ENCODE measurements at regions not wholly inside any gene's neighbourhood (a gene's known extent, or its start where the extent isn't known, plus 50 kb on each side); places are given as distances from the start of the nearest gene placed in this dataset.

DNA sequence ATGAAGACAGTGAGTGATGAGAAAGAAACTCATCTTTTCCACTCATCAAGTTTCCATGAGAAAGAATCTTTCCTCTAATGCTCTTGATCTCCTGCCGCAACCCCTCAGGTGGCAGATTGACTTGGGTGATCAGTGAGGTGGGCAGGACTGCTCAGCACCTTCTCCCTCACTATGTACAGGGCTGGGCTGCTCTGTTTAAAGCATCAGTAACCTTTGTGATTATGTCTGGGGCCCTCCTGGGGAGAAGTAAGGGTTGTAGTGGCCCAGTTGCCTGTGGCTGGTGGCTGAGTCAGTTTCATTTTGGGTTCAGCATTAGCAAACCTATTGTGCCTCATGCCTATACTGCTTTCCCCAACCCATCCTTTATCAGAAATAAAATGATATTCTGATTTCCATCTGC lies 366.0 kb downstream of the TTLL7 start:
- Histone ChIP-seq H3K27ac (replicated peaks) (no peak overlapping the region), H3K4me1 (no peaks in the 10 kb centered on the region), H3K4me3 (no peak overlapping the region), H3K36me3 (no peaks in the 10 kb centered on the region), H3K9me3 (replicated peaks) (no peaks in the 10 kb centered on the region), H3K27me3 (ENCODE audit: low read depth) (no peaks in the 10 kb centered on the region)
- intact Hi-C loops (cut with micrococcal nuclease), result no loop called here
- no peak for DNase-seq
- TF ChIP-seq, protein P1, sequence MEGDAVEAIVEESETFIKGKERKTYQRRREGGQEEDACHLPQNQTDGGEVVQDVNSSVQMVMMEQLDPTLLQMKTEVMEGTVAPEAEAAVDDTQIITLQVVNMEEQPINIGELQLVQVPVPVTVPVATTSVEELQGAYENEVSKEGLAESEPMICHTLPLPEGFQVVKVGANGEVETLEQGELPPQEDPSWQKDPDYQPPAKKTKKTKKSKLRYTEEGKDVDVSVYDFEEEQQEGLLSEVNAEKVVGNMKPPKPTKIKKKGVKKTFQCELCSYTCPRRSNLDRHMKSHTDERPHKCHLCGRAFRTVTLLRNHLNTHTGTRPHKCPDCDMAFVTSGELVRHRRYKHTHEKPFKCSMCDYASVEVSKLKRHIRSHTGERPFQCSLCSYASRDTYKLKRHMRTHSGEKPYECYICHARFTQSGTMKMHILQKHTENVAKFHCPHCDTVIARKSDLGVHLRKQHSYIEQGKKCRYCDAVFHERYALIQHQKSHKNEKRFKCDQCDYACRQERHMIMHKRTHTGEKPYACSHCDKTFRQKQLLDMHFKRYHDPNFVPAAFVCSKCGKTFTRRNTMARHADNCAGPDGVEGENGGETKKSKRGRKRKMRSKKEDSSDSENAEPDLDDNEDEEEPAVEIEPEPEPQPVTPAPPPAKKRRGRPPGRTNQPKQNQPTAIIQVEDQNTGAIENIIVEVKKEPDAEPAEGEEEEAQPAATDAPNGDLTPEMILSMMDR (IDR thresholded peaks at IDR 0.05; ENCODE audit: borderline replicate concordance), result no peak

DNA sequence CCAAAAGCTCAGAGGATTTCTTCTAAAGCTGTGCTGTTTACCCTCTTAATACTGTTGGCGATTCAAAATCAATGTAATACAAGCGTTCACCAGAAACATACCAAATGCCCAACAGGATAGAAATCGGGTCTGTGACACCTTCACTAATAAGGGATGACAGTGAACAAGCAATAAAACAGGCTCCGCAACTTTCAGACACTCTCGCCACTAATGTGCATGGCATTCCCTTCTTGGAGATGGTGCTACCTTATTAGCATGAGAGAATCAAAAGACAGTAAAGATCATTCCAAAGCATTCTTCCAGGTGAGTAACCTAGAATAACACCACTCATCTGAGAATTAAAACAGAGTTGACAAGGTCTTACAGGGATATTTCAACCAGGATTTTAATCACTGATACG lies 367.1 kb downstream of the TTLL7 start:
- intact Hi-C loops (cut with micrococcal nuclease), result no loop called here
- DNase-seq, result no peak
- TF ChIP-seq, protein P1 (IDR thresholded peaks at IDR 0.05; ENCODE audit: borderline replicate concordance), result no peak
- H3K9me3 ChIP-seq (replicated peaks), result no peaks in the 10 kb centered on the region
- H3K4me1 ChIP-seq, result no peaks in the 10 kb centered on the region
- no peak overlapping the region for H3K27ac ChIP-seq (replicated peaks)
- no peak overlapping the region for H3K4me3 ChIP-seq
- H3K36me3 ChIP-seq, result no peaks in the 10 kb centered on the region
- H3K27me3 ChIP-seq (ENCODE audit: low read depth), result no peaks in the 10 kb centered on the region

DNA sequence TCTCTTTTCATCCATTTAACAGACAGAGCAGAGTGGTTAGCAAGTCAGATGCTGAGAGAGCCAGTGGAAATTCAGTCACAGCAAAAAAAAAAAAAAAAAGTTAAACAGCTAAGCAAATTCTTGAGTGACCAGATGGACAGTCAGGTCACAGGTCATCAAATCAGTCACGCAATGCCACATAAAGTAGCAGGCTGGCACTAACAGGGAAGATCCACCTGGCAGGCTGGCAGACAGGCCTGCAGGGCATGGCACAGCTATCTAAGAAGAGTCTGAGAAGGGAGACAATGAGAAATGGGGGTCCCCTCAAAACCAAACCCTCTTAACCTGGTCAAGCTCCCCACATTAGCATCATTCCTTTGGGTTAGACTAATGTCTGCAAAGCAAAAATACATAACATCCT lies 371.9 kb downstream of the TTLL7 start:
- intact Hi-C loops (cut with micrococcal nuclease), result no loop called here
- no peaks in the 10 kb centered on the region for H3K27me3 ChIP-seq (ENCODE audit: low read depth)
- H3K27ac ChIP-seq (replicated peaks), result no peak overlapping the region
- no peak for DNase-seq
- TF ChIP-seq, protein P1 (IDR thresholded peaks at IDR 0.05; ENCODE audit: borderline replicate concordance), result no peak
- no peak overlapping the region for H3K4me3 ChIP-seq
- no peaks in the 10 kb centered on the region for H3K36me3 ChIP-seq
- H3K9me3 ChIP-seq (replicated peaks), result no peaks in the 10 kb centered on the region
- no peaks in the 10 kb centered on the region for H3K4me1 ChIP-seq

DNA sequence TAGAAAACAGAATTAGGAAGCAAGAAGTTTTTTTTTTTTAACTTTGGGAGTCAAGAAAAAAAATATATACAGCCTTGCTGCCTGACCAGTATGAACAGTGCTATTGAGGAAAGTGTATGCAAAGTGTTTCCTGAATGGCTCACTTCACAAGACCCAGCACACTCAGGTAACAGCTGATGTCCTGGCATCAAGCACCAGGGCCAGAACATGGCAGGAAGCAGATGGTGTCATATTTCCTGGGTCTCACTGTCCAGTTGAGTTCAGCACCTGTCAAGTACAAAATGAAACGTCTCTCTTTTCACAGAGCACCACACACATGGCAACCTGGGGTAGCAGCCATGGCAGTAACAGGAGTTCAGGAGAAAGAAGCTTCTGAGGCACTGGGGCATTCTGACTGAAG lies 372.3 kb downstream of the TTLL7 start:
- TF ChIP-seq, protein P1 (IDR thresholded peaks at IDR 0.05; ENCODE audit: borderline replicate concordance), result no peak
- DNase-seq, result no peak
- H3K9me3 ChIP-seq (replicated peaks), result no peaks in the 10 kb centered on the region
- H3K4me1 ChIP-seq, result no peaks in the 10 kb centered on the region
- H3K4me3 ChIP-seq, result no peak overlapping the region
- H3K27me3 ChIP-seq (ENCODE audit: low read depth), result no peaks in the 10 kb centered on the region
- H3K27ac ChIP-seq (replicated peaks), result no peak overlapping the region
- intact Hi-C loops (cut with micrococcal nuclease), result no loop called here
- no peaks in the 10 kb centered on the region for H3K36me3 ChIP-seq

DNA sequence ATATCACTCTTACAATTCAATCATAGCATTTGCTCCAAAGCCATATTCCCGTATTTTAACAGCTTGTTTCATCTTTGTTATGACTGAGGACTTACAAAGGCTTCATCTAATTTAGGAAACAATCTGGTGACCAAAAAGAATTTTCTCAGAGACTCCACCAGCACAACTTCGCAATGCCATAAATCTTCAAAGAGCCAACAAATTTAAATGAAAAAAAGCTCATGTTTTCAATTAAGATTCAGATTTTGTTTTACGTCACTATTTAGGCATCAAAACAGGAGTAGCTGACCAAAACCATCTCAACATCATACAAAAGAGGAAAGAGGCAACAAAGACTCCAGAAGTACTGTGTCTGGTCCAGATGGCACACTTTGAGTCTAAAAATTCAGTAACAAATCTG lies 373.3 kb downstream of the TTLL7 start:
- TF ChIP-seq, protein P1 (IDR thresholded peaks at IDR 0.05; ENCODE audit: borderline replicate concordance), result no peak
- no peak overlapping the region for H3K27ac ChIP-seq (replicated peaks)

DNA sequence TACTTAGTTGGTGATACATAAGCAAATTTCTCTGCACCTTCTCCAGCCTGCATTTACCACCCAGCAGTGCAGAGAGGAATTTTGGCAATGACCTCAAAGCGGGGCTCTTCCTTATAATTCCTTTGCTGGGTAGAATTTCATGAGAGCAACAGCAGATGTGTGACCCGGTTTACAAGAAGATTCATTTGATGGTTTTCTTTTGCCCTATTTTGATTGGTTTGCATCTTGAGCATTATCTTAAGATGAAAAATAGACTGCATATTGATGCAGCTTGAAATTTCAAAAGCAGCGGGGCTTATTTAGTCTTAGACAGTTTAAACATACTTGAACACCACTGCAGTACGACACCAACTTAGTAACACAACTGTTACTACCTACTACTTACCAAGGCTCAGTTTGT lies 378.9 kb downstream of the TTLL7 start:
- Histone ChIP-seq H3K27me3 (ENCODE audit: low read depth) (no peaks in the 10 kb centered on the region), H3K27ac (replicated peaks) (no peak overlapping the region), H3K36me3 (no peaks in the 10 kb centered on the region), H3K4me3 (no peak overlapping the region), H3K9me3 (replicated peaks) (no peaks in the 10 kb centered on the region), H3K4me1 (no peaks in the 10 kb centered on the region)
- intact Hi-C loops (cut with micrococcal nuclease), result no loop called here
- DNase-seq, result no peak
- TF ChIP-seq, protein P1 (IDR thresholded peaks at IDR 0.05; ENCODE audit: borderline replicate concordance), result no peak

More for the DNA sequence above, 373.3 kb downstream of the TTLL7 start:
- Histone ChIP-seq H3K9me3 (replicated peaks) (no peaks in the 10 kb centered on the region), H3K36me3 (no peaks in the 10 kb centered on the region), H3K27me3 (ENCODE audit: low read depth) (no peaks in the 10 kb centered on the region), H3K4me1 (no peaks in the 10 kb centered on the region), H3K4me3 (no peak overlapping the region)
- DNase-seq, result no peak
- intact Hi-C loops (cut with micrococcal nuclease), result no loop called here

Data from left ventricle myocardium inferior (tissue), 1 donor.